NB4 (cell line): ENCODE measurements at regions not wholly inside any gene's neighbourhood (a gene's known extent, or its start where the extent isn't known, plus 50 kb on each side); places are given as distances from the start of the nearest gene placed in this dataset.

ENCODE experiments used
- DNase-seq: peaks from one replicate; pipeline ENCODE4 v3.0.0; 2010; ENCODE audit warnings: low read depth
- H3K4me3 ChIP-seq: one replicate; pipeline ENCODE4 v1.5.1; 2011; ENCODE audit warnings: mild to moderate bottlenecking, low read depth, low read length, moderate library complexity
- CTCF ChIP-seq: IDR thresholded peaks from one replicate; pipeline ENCODE4 v1.5.1; 2012; ENCODE audit warnings: low read depth, low read length
- MAX ChIP-seq: IDR thresholded peaks from 2 replicates; pipeline ENCODE4 v1.6.1; 2011; ENCODE audit warnings: low read depth, low read length
- MYC ChIP-seq: IDR thresholded peaks from 2 replicates; pipeline ENCODE4 v1.6.1; 2011; ENCODE audit warnings: low read depth, low read length
- POLR2A ChIP-seq: IDR thresholded peaks from 2 replicates; pipeline ENCODE4 v1.6.1; 2011; ENCODE audit warnings: mild to moderate bottlenecking; ENCODE audit not compliant: insufficient read length; ENCODE audit errors: extremely low read depth

DNA sequence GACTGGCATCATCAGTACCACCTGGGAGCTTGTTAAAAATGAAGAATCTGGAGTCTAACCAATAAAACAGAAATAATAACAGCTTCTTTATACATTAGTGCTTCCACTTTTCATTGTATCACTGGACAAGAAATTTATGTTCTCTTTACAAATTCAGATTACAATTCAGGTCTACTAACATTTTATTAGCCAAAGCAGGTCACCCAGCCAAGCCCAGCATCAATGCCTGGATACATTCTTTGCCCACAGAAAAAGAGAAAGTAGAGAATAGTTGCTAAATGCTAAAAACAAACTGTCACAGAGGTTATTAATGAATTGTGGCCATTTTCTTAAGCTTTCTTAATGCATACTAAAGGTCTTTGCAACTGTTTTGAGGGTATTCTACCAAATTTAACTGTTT is 458.3 kb downstream of the BTBD3 start:
- H3K4me3 ChIP-seq, result no peak overlapping the region
- no peak for TF ChIP-seq POLR2A
- TF ChIP-seq MYC, result no peak
- no peak for TF ChIP-seq CTCF
- no peak for TF ChIP-seq MAX
- no peak for DNase-seq

GRCh38 chr20:12383821-12384220 is 466.1 kb downstream of the BTBD3 start:
- DNase-seq, result no peak
- TF ChIP-seq MYC (no peak), MAX (no peak), POLR2A (no peak), CTCF (no peak)
- no peak overlapping the region for H3K4me3 ChIP-seq

- TF ChIP-seq MAX (no peak), CTCF (no peak), POLR2A (no peak), MYC (no peak)
- no peak overlapping the region for H3K4me3 ChIP-seq
- DNase-seq, result no peak
These were observed 469.1 kb downstream of the BTBD3 start for GRCh38 chr20:12386821-12387220.

- no peak for DNase-seq
- TF ChIP-seq MAX, result no peak
- TF ChIP-seq CTCF, result no peak
- no peak for TF ChIP-seq MYC
- TF ChIP-seq POLR2A, result no peak
- no peak overlapping the region for H3K4me3 ChIP-seq
These were observed 473.4 kb downstream of the BTBD3 start for GRCh38 chr20:12391099-12391498.

DNA sequence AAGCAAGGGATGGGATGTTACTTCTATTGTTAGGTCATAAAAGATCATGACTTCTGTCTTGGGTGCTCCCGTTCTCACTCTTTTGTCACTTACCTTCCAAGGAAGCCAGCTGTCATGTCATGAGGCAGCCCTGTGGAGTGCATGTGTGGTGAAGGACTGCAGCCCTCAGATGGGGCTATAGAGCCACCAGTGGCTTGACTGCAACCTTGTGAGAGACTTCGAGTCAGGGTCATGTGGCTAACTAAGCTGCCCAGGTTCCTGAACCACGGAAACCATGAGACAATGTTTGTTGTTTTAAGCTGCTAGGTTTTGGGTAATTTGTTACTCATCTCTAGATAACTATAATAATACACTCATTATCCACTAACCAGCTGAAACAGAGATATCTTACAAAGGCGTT is 477.1 kb downstream of the BTBD3 start:
- peak; percentile 6 for DNase-seq
- no peak overlapping the region for H3K4me3 ChIP-seq
- TF ChIP-seq MYC, result no peak
- peak; percentile 7 for TF ChIP-seq CTCF
- TF ChIP-seq MAX, result no peak

- H3K4me3 ChIP-seq, result no peak overlapping the region
- DNase-seq, result no peak
- TF ChIP-seq CTCF (no peak), MAX (no peak), MYC (no peak), POLR2A (no peak)
These were observed 477.7 kb downstream of the BTBD3 start for GRCh38 chr20:12395353-12395752.
